ENCODE measurements at regions not wholly inside any gene's neighbourhood (a gene's known extent, or its start where the extent isn't known, plus 50 kb on each side); places are given as distances from the start of the nearest gene placed in this dataset.

- Histone ChIP-seq H3K4me3 (no peak overlapping the region), H3K27ac (no peak overlapping the region), H3K36me3 (no peaks in the 10 kb centered on the region), H3K27me3 (no peaks in the 10 kb centered on the region), H3K4me1 (no peaks in the 10 kb centered on the region), H3K9me3 (no peaks in the 10 kb centered on the region)
- TF ChIP-seq CTCF (IDR thresholded peaks at IDR 0.05) (no peak), POLR2A (IDR thresholded peaks at IDR 0.05) (no peak)
- no peak for DNase-seq
These were observed 392.3 kb upstream of the ZNF717 start for GRCh38 chr3:76177610-76178009.

GRCh38 chr3:76178412-76178811, 393.1 kb upstream of the ZNF717 start:
- no peak for TF ChIP-seq POLR2A (IDR thresholded peaks at IDR 0.05)
- no peak for TF ChIP-seq CTCF (IDR thresholded peaks at IDR 0.05)
- Histone ChIP-seq H3K27me3 (no peaks in the 10 kb centered on the region), H3K9me3 (no peaks in the 10 kb centered on the region), H3K36me3 (no peaks in the 10 kb centered on the region), H3K4me1 (no peaks in the 10 kb centered on the region), H3K4me3 (no peak overlapping the region), H3K27ac (no peak overlapping the region)
- no peak for DNase-seq

- no peaks in the 10 kb centered on the region for H3K9me3 ChIP-seq
- no peaks in the 10 kb centered on the region for H3K4me1 ChIP-seq
- no peaks in the 10 kb centered on the region for H3K27me3 ChIP-seq
- H3K27ac ChIP-seq: no peak overlapping the region
- H3K36me3 ChIP-seq: no peaks in the 10 kb centered on the region
- DNase-seq: no peak
- no peak overlapping the region for H3K4me3 ChIP-seq
- no peak for TF ChIP-seq CTCF (IDR thresholded peaks at IDR 0.05)
- no peak for TF ChIP-seq POLR2A (IDR thresholded peaks at IDR 0.05)
These were observed 395.9 kb upstream of the ZNF717 start for GRCh38 chr3:76181213-76181612.

- TF ChIP-seq POLR2A (IDR thresholded peaks at IDR 0.05) (no peak), CTCF (IDR thresholded peaks at IDR 0.05) (no peak)
- H3K36me3 ChIP-seq: no peaks in the 10 kb centered on the region
- no peak overlapping the region for H3K4me3 ChIP-seq
- no peaks in the 10 kb centered on the region for H3K4me1 ChIP-seq
- no peaks in the 10 kb centered on the region for H3K27me3 ChIP-seq
- no peak for DNase-seq
- H3K27ac ChIP-seq: no peak overlapping the region
- H3K9me3 ChIP-seq: no peaks in the 10 kb centered on the region
These were observed 412.7 kb upstream of the ZNF717 start for GRCh38 chr3:76198086-76198485.

GRCh38 chr3:76199382-76199781, 414.0 kb upstream of the ZNF717 start:
- no peak for TF ChIP-seq CTCF (IDR thresholded peaks at IDR 0.05)
- no peak for TF ChIP-seq POLR2A (IDR thresholded peaks at IDR 0.05)
- no peak overlapping the region for H3K4me3 ChIP-seq
- no peaks in the 10 kb centered on the region for H3K9me3 ChIP-seq
- no peaks in the 10 kb centered on the region for H3K36me3 ChIP-seq
- no peaks in the 10 kb centered on the region for H3K4me1 ChIP-seq
- no peak for DNase-seq
- H3K27me3 ChIP-seq: no peaks in the 10 kb centered on the region
- H3K27ac ChIP-seq: no peak overlapping the region

GRCh38 chr3:76203578-76203977, 418.2 kb upstream of the ZNF717 start:
- Histone ChIP-seq H3K4me3 (no peak overlapping the region), H3K27me3 (no peaks in the 10 kb centered on the region), H3K36me3 (no peaks in the 10 kb centered on the region), H3K27ac (no peak overlapping the region), H3K9me3 (no peaks in the 10 kb centered on the region), H3K4me1 (no peaks in the 10 kb centered on the region)
- TF ChIP-seq CTCF (IDR thresholded peaks at IDR 0.05): no peak
- no peak for TF ChIP-seq POLR2A (IDR thresholded peaks at IDR 0.05)
- DNase-seq: no peak

All from Peyer's patch (tissue), 4 donors.